ENCODE measurements at regions not wholly inside any gene's neighbourhood (a gene's known extent, or its start where the extent isn't known, plus 50 kb on each side); places are given as distances from the start of the nearest gene placed in this dataset.
"Not testable (repeated sequence)": the region's sequence is repeated elsewhere in the genome, so short reads cannot be mapped to it uniquely, and the experiment has no call there.

GRCh38 chr5:66438087-66438486, 158.1 kb upstream of the MAST4 start:
- 97% methylated on average over 4 of the region's 4 CpGs for WGBS
- Histone ChIP-seq H3K9me3 (ENCODE audit: control insufficient read depth in 2 of 2, insufficient read depth in 1 of 2, low read length in 1 of 2) (no peaks in the 10 kb centered on the region), H3K36me3 (ENCODE audit: control insufficient read depth in 2 of 2, insufficient read depth in 2 of 2, low read length in 1 of 2) (no peaks in the 10 kb centered on the region), H3K4me1 (ENCODE audit: control insufficient read depth in 2 of 2, insufficient read depth in 2 of 2, low read length in 2 of 2) (no peaks in the 10 kb centered on the region), H3K27ac (ENCODE audit: low read depth in 1 of 2, low read length in 1 of 2) (no peak overlapping the region), H3K27me3 (ENCODE audit: control insufficient read depth in 2 of 2, insufficient read depth in 1 of 2, low read length in 1 of 2) (no peaks in the 10 kb centered on the region), H3K4me3 (ENCODE audit: low read length in 2 of 2) (no peak overlapping the region)
- DNase-seq (ENCODE audit: low read depth in 6 of 9, low spot score in 9 of 9), result no peak

- DNase-seq (ENCODE audit: low read depth in 6 of 9, low spot score in 9 of 9), result no peak
- whole genome bisulfite sequencing, result 93% methylated on average over 3 of the region's 3 CpGs
These were observed 157.5 kb upstream of the MAST4 start for GRCh38 chr5:66438696-66439095.

GRCh38 chr5:66440202-66440680, 156.0 kb upstream of the MAST4 start:
- Histone ChIP-seq H3K36me3 (ENCODE audit: control insufficient read depth in 2 of 2, insufficient read depth in 2 of 2, low read length in 1 of 2) (no peaks in the 10 kb centered on the region), H3K4me1 (ENCODE audit: control insufficient read depth in 2 of 2, insufficient read depth in 2 of 2, low read length in 2 of 2) (no peaks in the 10 kb centered on the region), H3K4me3 (ENCODE audit: low read length in 2 of 2) (no peak overlapping the region), H3K27me3 (ENCODE audit: control insufficient read depth in 2 of 2, insufficient read depth in 1 of 2, low read length in 1 of 2) (no peaks in the 10 kb centered on the region), H3K27ac (ENCODE audit: low read depth in 1 of 2, low read length in 1 of 2) (no peak overlapping the region), H3K9me3 (ENCODE audit: control insufficient read depth in 2 of 2, insufficient read depth in 1 of 2, low read length in 1 of 2) (no peaks in the 10 kb centered on the region)
- WGBS, result 83% methylated on average over 5 of the region's 5 CpGs
- DNase-seq (ENCODE audit: low read depth in 6 of 9, low spot score in 9 of 9), result no peak

More at GRCh38 chr5:66438696-66439095, 157.5 kb upstream of the MAST4 start:
- H3K9me3 ChIP-seq (ENCODE audit: control insufficient read depth in 2 of 2, insufficient read depth in 1 of 2, low read length in 1 of 2), result no peaks in the 10 kb centered on the region
- H3K27me3 ChIP-seq (ENCODE audit: control insufficient read depth in 2 of 2, insufficient read depth in 1 of 2, low read length in 1 of 2), result no peaks in the 10 kb centered on the region
- H3K4me3 ChIP-seq (ENCODE audit: low read length in 2 of 2), result no peak overlapping the region
- no peaks in the 10 kb centered on the region for H3K4me1 ChIP-seq (ENCODE audit: control insufficient read depth in 2 of 2, insufficient read depth in 2 of 2, low read length in 2 of 2)
- no peak overlapping the region for H3K27ac ChIP-seq (ENCODE audit: low read depth in 1 of 2, low read length in 1 of 2)
- no peaks in the 10 kb centered on the region for H3K36me3 ChIP-seq (ENCODE audit: control insufficient read depth in 2 of 2, insufficient read depth in 2 of 2, low read length in 1 of 2)

GRCh38 chr5:66441351-66441750, 154.8 kb upstream of the MAST4 start:
- Histone ChIP-seq H3K36me3 (ENCODE audit: control insufficient read depth in 2 of 2, insufficient read depth in 2 of 2, low read length in 1 of 2) (no peaks in the 10 kb centered on the region), H3K27ac (ENCODE audit: low read depth in 1 of 2, low read length in 1 of 2) (no peak overlapping the region), H3K27me3 (ENCODE audit: control insufficient read depth in 2 of 2, insufficient read depth in 1 of 2, low read length in 1 of 2) (no peaks in the 10 kb centered on the region), H3K9me3 (ENCODE audit: control insufficient read depth in 2 of 2, insufficient read depth in 1 of 2, low read length in 1 of 2) (no peaks in the 10 kb centered on the region), H3K4me1 (ENCODE audit: control insufficient read depth in 2 of 2, insufficient read depth in 2 of 2, low read length in 2 of 2) (no peaks in the 10 kb centered on the region), H3K4me3 (ENCODE audit: low read length in 2 of 2) (no peak overlapping the region)
- DNase-seq (ENCODE audit: low read depth in 6 of 9, low spot score in 9 of 9), result no peak
- 99% methylated on average over 1 of the region's 1 CpG for WGBS

GRCh38 chr5:66442951-66443445, 153.2 kb upstream of the MAST4 start:
- no peaks in the 10 kb centered on the region for H3K4me1 ChIP-seq (ENCODE audit: control insufficient read depth in 2 of 2, insufficient read depth in 2 of 2, low read length in 2 of 2)
- no peaks in the 10 kb centered on the region for H3K36me3 ChIP-seq (ENCODE audit: control insufficient read depth in 2 of 2, insufficient read depth in 2 of 2, low read length in 1 of 2)
- no peaks in the 10 kb centered on the region for H3K27me3 ChIP-seq (ENCODE audit: control insufficient read depth in 2 of 2, insufficient read depth in 1 of 2, low read length in 1 of 2)
- no peak for DNase-seq (ENCODE audit: low read depth in 6 of 9, low spot score in 9 of 9)
- 86% methylated on average over 5 of the region's 5 CpGs for WGBS
- no peak overlapping the region for H3K4me3 ChIP-seq (ENCODE audit: low read length in 2 of 2)
- no peaks in the 10 kb centered on the region for H3K9me3 ChIP-seq (ENCODE audit: control insufficient read depth in 2 of 2, insufficient read depth in 1 of 2, low read length in 1 of 2)
- H3K27ac ChIP-seq (ENCODE audit: low read depth in 1 of 2, low read length in 1 of 2), result no peak overlapping the region

- H3K4me3 ChIP-seq (ENCODE audit: low read length in 2 of 2), result no peak overlapping the region
- 92% methylated on average over 4 of the region's 4 CpGs for WGBS
- H3K36me3 ChIP-seq (ENCODE audit: control insufficient read depth in 2 of 2, insufficient read depth in 2 of 2, low read length in 1 of 2), result no peaks in the 10 kb centered on the region
- no peaks in the 10 kb centered on the region for H3K4me1 ChIP-seq (ENCODE audit: control insufficient read depth in 2 of 2, insufficient read depth in 2 of 2, low read length in 2 of 2)
- DNase-seq (ENCODE audit: low read depth in 6 of 9, low spot score in 9 of 9), result no peak
- H3K9me3 ChIP-seq (ENCODE audit: control insufficient read depth in 2 of 2, insufficient read depth in 1 of 2, low read length in 1 of 2), result no peaks in the 10 kb centered on the region
- H3K27me3 ChIP-seq (ENCODE audit: control insufficient read depth in 2 of 2, insufficient read depth in 1 of 2, low read length in 1 of 2), result no peaks in the 10 kb centered on the region
- H3K27ac ChIP-seq (ENCODE audit: low read depth in 1 of 2, low read length in 1 of 2), result no peak overlapping the region
These were observed 152.6 kb upstream of the MAST4 start for GRCh38 chr5:66443462-66444130.

- not testable (repeated sequence) for H3K4me3 ChIP-seq (ENCODE audit: low read length in 2 of 2); H3K36me3 ChIP-seq (ENCODE audit: control insufficient read depth in 2 of 2, insufficient read depth in 2 of 2, low read length in 1 of 2); H3K9me3 ChIP-seq (ENCODE audit: control insufficient read depth in 2 of 2, insufficient read depth in 1 of 2, low read length in 1 of 2); DNase-seq (ENCODE audit: low read depth in 6 of 9, low spot score in 9 of 9); H3K4me1 ChIP-seq (ENCODE audit: control insufficient read depth in 2 of 2, insufficient read depth in 2 of 2, low read length in 2 of 2); H3K27me3 ChIP-seq (ENCODE audit: control insufficient read depth in 2 of 2, insufficient read depth in 1 of 2, low read length in 1 of 2); H3K27ac ChIP-seq (ENCODE audit: low read depth in 1 of 2, low read length in 1 of 2)
- WGBS, result 96% methylated on average over 1 of the region's 1 CpG
These were observed 148.1 kb upstream of the MAST4 start for GRCh38 chr5:66448070-66448469.

- Histone ChIP-seq H3K4me3 (ENCODE audit: low read length in 2 of 2) (no peak overlapping the region), H3K27me3 (ENCODE audit: control insufficient read depth in 2 of 2, insufficient read depth in 1 of 2, low read length in 1 of 2) (no peaks in the 10 kb centered on the region), H3K4me1 (ENCODE audit: control insufficient read depth in 2 of 2, insufficient read depth in 2 of 2, low read length in 2 of 2) (no peaks in the 10 kb centered on the region), H3K36me3 (ENCODE audit: control insufficient read depth in 2 of 2, insufficient read depth in 2 of 2, low read length in 1 of 2) (no peaks in the 10 kb centered on the region), H3K27ac (ENCODE audit: low read depth in 1 of 2, low read length in 1 of 2) (no peak overlapping the region), H3K9me3 (ENCODE audit: control insufficient read depth in 2 of 2, insufficient read depth in 1 of 2, low read length in 1 of 2) (peaks cover 0 to 9% of the 10 kb centered on the region in 2 donors)
- no peak for DNase-seq (ENCODE audit: low read depth in 6 of 9, low spot score in 9 of 9)
- WGBS, result 95% methylated on average over 6 of the region's 6 CpGs
These were observed 146.0 kb upstream of the MAST4 start for GRCh38 chr5:66450237-66450636.

- 95% methylated on average over 2 of the region's 2 CpGs for whole genome bisulfite sequencing
- Histone ChIP-seq H3K9me3 (ENCODE audit: control insufficient read depth in 2 of 2, insufficient read depth in 1 of 2, low read length in 1 of 2) (peaks cover 0 to 9% of the 10 kb centered on the region in 2 donors), H3K27me3 (ENCODE audit: control insufficient read depth in 2 of 2, insufficient read depth in 1 of 2, low read length in 1 of 2) (no peaks in the 10 kb centered on the region), H3K4me3 (ENCODE audit: low read length in 2 of 2) (no peak overlapping the region), H3K4me1 (ENCODE audit: control insufficient read depth in 2 of 2, insufficient read depth in 2 of 2, low read length in 2 of 2) (no peaks in the 10 kb centered on the region), H3K36me3 (ENCODE audit: control insufficient read depth in 2 of 2, insufficient read depth in 2 of 2, low read length in 1 of 2) (no peaks in the 10 kb centered on the region), H3K27ac (ENCODE audit: low read depth in 1 of 2, low read length in 1 of 2) (no peak overlapping the region)
- DNase-seq (ENCODE audit: low read depth in 6 of 9, low spot score in 9 of 9), result no peak
These were observed 145.2 kb upstream of the MAST4 start for GRCh38 chr5:66450988-66451387.
